Loucy (cell line): ENCODE measurements at regions not wholly inside any gene's neighbourhood (a gene's known extent, or its start where the extent isn't known, plus 50 kb on each side); places are given as distances from the start of the nearest gene placed in this dataset.

Experiments
- H2AFZ ChIP-seq: fragments of 200-600 bp; sonication (generic); 2 replicates; pipeline ENCODE4 v1.6.0; 2016; ENCODE audit warnings: antibody characterized with exemption, mild to moderate bottlenecking, low read length, moderate library complexity
- H3F3A ChIP-seq: fragments of 200-600 bp; 2 replicates; pipeline ENCODE4 v1.6.0; 2016; ENCODE audit warnings: antibody characterized with exemption, low read depth, mild to moderate bottlenecking
- H3K27me3 ChIP-seq: fragments of 200-600 bp; sonication (generic); 2 replicates; pipeline ENCODE4 v1.6.1; 2014; ENCODE audit warnings: low read length, mild to moderate bottlenecking; ENCODE audit not compliant: insufficient read depth, poor library complexity, severe bottlenecking
- H3K36me3 ChIP-seq: fragments of 200-600 bp; sonication (generic); 2 replicates; pipeline ENCODE4 v1.6.1; 2016; ENCODE audit warnings: low read length; ENCODE audit not compliant: insufficient read depth
- H3K4me1 ChIP-seq: fragments of 200-600 bp; sonication (generic); 2 replicates; pipeline ENCODE4 v1.5.1; 2014; ENCODE audit warnings: low read length, mild to moderate bottlenecking; ENCODE audit not compliant: insufficient read depth, poor library complexity, severe bottlenecking
- H3K4me2 ChIP-seq: fragments of 200-600 bp; sonication (generic); 2 replicates; pipeline ENCODE4 v1.6.0; 2014; ENCODE audit warnings: antibody characterized with exemption, low read length, low read depth, mild to moderate bottlenecking; ENCODE audit not compliant: poor library complexity, severe bottlenecking
- H3K4me3 ChIP-seq: fragments of 200-600 bp; sonication (generic); 2 replicates; pipeline ENCODE4 v1.5.1; 2014; ENCODE audit warnings: low read length, mild to moderate bottlenecking, mixed read lengths; ENCODE audit not compliant: poor library complexity, severe bottlenecking
- H3K79me2 ChIP-seq: fragments of 200-600 bp; sonication (generic); 2 replicates; pipeline ENCODE4 v1.6.1; 2014; ENCODE audit warnings: low read length; ENCODE audit not compliant: insufficient read depth
- H3K9ac ChIP-seq: fragments of 200-600 bp; sonication (generic); 2 replicates; pipeline ENCODE4 v1.6.0; 2014; ENCODE audit warnings: mild to moderate bottlenecking, low read depth, low read length, moderate library complexity; ENCODE audit not compliant: poor library complexity, severe bottlenecking
- H3K9me2 ChIP-seq: fragments of 200-600 bp; sonication (generic); replicated peaks from 2 replicates; pipeline ENCODE4 v1.6.1; 2016; ENCODE audit warnings: low read depth, low read length, mixed read lengths
- H3K9me3 ChIP-seq: fragments of 200-600 bp; sonication (generic); 2 replicates; pipeline ENCODE4 v1.6.1; 2014; ENCODE audit warnings: mild to moderate bottlenecking, antibody characterized with exemption, low read length, low read depth; ENCODE audit not compliant: insufficient read depth
- H4K20me1 ChIP-seq: fragments of 200-600 bp; sonication (generic); 2 replicates; pipeline ENCODE4 v1.6.0; 2014; ENCODE audit warnings: antibody characterized with exemption, low read length, mild to moderate bottlenecking; ENCODE audit not compliant: insufficient read depth, poor library complexity, severe bottlenecking
- CTCF ChIP-seq: fragments of 200-600 bp; sonication (generic); conservative IDR thresholded peaks from 2 replicates; pipeline ENCODE4 v1.5.1; 2014; ENCODE audit warnings: mild to moderate bottlenecking, antibody characterized with exemption, low read length
- EZH2phosphoT487 ChIP-seq: fragments of 200-600 bp; IDR thresholded peaks from 2 replicates; pipeline ENCODE4 v1.6.1; 2018; ENCODE audit warnings: antibody characterized with exemption, mild to moderate bottlenecking, moderate library complexity, borderline replicate concordance

DNA sequence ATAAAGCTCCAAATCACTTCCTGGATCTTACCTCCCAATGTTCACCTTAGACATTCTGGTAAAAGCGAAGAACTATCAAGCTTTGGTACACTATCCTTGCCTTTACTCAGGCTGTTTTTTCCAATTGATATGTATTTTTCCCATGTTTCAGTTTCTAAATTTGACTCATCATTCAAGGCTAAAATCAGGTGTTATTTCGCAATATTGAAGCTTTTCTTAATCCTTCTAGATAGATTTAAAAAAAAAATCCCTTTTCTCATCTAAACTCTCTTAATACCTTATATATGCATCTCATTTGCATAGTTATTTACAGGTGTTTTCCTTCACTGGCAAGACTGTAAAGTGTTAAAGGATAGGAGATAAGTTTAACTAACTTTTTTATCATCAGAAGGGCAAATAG is 608.1 kb upstream of the FAM241A start:
- Histone ChIP-seq H3K9ac (no peak overlapping the region), H3K27me3 (no peaks in the 10 kb centered on the region), H3K4me3 (no peak overlapping the region), H3K4me1 (no peaks in the 10 kb centered on the region), H4K20me1 (no peaks in the 10 kb centered on the region), H3K79me2 (no peaks in the 10 kb centered on the region), H3K9me3 (no peaks in the 10 kb centered on the region), H3K4me2 (no peak overlapping the region), H2AFZ (no peak overlapping the region), H3K9me2 (no peaks in the 10 kb centered on the region), H3K36me3 (no peaks in the 10 kb centered on the region), H3F3A (no peaks in the 10 kb centered on the region)
- TF ChIP-seq CTCF (no peak), EZH2phosphoT487 (no peak)

DNA sequence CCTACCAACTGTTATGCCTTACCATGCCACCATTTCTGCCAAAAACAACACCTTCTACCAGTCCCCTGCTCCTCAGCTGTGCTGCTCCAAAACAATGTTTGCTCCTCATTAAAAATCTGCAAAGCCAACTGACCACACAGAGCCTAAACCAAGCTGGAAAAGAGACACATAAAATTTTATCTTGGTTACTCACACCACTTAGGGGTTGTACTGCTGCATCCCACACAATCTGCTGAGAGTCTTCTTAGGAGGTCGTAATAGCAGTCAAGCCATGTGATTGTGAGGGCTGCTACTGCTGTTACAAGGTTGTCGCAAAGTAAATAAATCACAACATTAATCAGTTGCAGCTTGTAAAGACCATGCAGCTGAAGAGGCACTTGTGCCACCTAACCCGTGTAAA is 607.4 kb upstream of the FAM241A start:
- Histone ChIP-seq H3K4me2 (no peak overlapping the region), H3K4me1 (no peaks in the 10 kb centered on the region), H3F3A (no peaks in the 10 kb centered on the region), H3K4me3 (no peak overlapping the region), H3K27me3 (no peaks in the 10 kb centered on the region), H3K9me3 (no peaks in the 10 kb centered on the region), H3K9ac (no peak overlapping the region), H4K20me1 (no peaks in the 10 kb centered on the region), H3K36me3 (no peaks in the 10 kb centered on the region), H2AFZ (no peak overlapping the region), H3K9me2 (no peaks in the 10 kb centered on the region), H3K79me2 (no peaks in the 10 kb centered on the region)
- TF ChIP-seq CTCF: no peak
- TF ChIP-seq EZH2phosphoT487: no peak

GRCh38 chr4:111540671-111541070 is 604.6 kb upstream of the FAM241A start:
- H3K79me2 ChIP-seq: no peaks in the 10 kb centered on the region
- H3K4me2 ChIP-seq: no peak overlapping the region
- H3K9me3 ChIP-seq: no peaks in the 10 kb centered on the region
- TF ChIP-seq EZH2phosphoT487: no peak
- TF ChIP-seq CTCF: no peak
- H4K20me1 ChIP-seq: no peaks in the 10 kb centered on the region
- H3K9me2 ChIP-seq: no peaks in the 10 kb centered on the region
- H3K4me3 ChIP-seq: no peak overlapping the region
- no peak overlapping the region for H2AFZ ChIP-seq
- H3K9ac ChIP-seq: no peak overlapping the region
- H3F3A ChIP-seq: no peaks in the 10 kb centered on the region
- no peaks in the 10 kb centered on the region for H3K4me1 ChIP-seq
- H3K27me3 ChIP-seq: no peaks in the 10 kb centered on the region
- H3K36me3 ChIP-seq: no peaks in the 10 kb centered on the region
